Keratinocyte (primary cell): ENCODE measurements at regions not wholly inside any gene's neighbourhood (a gene's known extent, or its start where the extent isn't known, plus 50 kb on each side); places are given as distances from the start of the nearest gene placed in this dataset.

Experiments used
- DNase-seq: peaks from one replicate; pipeline ENCODE4 v3.0.0-alpha.2; 2011; ENCODE audit warnings: low read depth, missing footprints, low spot score
- FAIRE-seq: peaks from 2 replicates; lab custom pipeline; 2011; peaks lifted over from hg19 to GRCh38; lab: Jason Lieb, UNC
- H2AFZ ChIP-seq: 2 replicates; pipeline ENCODE4 v1.6.0; 2012; ENCODE audit warnings: low read length, control low read depth, inconsistent platforms; ENCODE audit not compliant: control insufficient read depth
- H3K27ac ChIP-seq: 2 replicates; pipeline ENCODE4 v1.5.1; 2011; ENCODE audit warnings: low read length; ENCODE audit not compliant: control insufficient read depth, insufficient read depth
- H3K27me3 ChIP-seq: 3 replicates; pipeline ENCODE4 v1.6.0; 2011; ENCODE audit warnings: low read length; ENCODE audit not compliant: control insufficient read depth, insufficient read depth; ENCODE audit errors: extremely low read depth
- H3K36me3 ChIP-seq, 2 experiments: 2 replicates in 1 of 2; 3 replicates in 1 of 2; pipeline ENCODE4 v1.5.1; 2011; ENCODE audit warnings: low read length in 2 of 2, mild to moderate bottlenecking in 1 of 2; ENCODE audit not compliant: control insufficient read depth in 2 of 2, insufficient read depth in 2 of 2; ENCODE audit errors: extremely low read depth in 1 of 2
- H3K4me1 ChIP-seq: 3 replicates; pipeline ENCODE4 v1.5.1; 2011; ENCODE audit warnings: low read length; ENCODE audit not compliant: control insufficient read depth, insufficient read depth; ENCODE audit errors: extremely low read depth
- H3K4me2 ChIP-seq: 3 replicates; pipeline ENCODE4 v1.6.0; 2011; ENCODE audit warnings: low read depth, low read length; ENCODE audit not compliant: control insufficient read depth, insufficient read depth; ENCODE audit errors: extremely low read depth
- H3K4me3 ChIP-seq, 3 experiments: fragments of 200-600 bp in 1 of 3; sonication (generic) in 1 of 3; 2 replicates in 2 of 3; 3 replicates in 1 of 3; pipeline ENCODE4 v1.5.1; 2011 to 2016; ENCODE audit warnings: low read length in 3 of 3, mild to moderate bottlenecking in 3 of 3, control low read depth in 2 of 3, inconsistent platforms in 1 of 3, low read depth in 1 of 3, mixed read lengths in 1 of 3, mixed run types in 1 of 3, moderate library complexity in 1 of 3; ENCODE audit not compliant: control insufficient read depth in 2 of 3, insufficient read depth in 2 of 3; ENCODE audit errors: extremely low read depth in 1 of 3
- H3K79me2 ChIP-seq: 2 replicates; pipeline ENCODE4 v1.6.0; 2012; ENCODE audit warnings: low read length; ENCODE audit not compliant: control insufficient read depth, insufficient read depth
- H3K9ac ChIP-seq: 3 replicates; pipeline ENCODE4 v1.6.0; 2011; ENCODE audit warnings: low read length; ENCODE audit not compliant: control insufficient read depth, insufficient read depth; ENCODE audit errors: extremely low read depth
- H3K9me1 ChIP-seq: 3 replicates; pipeline ENCODE4 v1.6.0; 2011; ENCODE audit warnings: low read length; ENCODE audit not compliant: control insufficient read depth, insufficient read depth; ENCODE audit errors: extremely low read depth
- H3K9me3 ChIP-seq: 2 replicates; pipeline ENCODE4 v1.5.1; 2012; ENCODE audit warnings: low read depth, low read length; ENCODE audit not compliant: control insufficient read depth
- H4K20me1 ChIP-seq: 3 replicates; pipeline ENCODE4 v1.6.0; 2011; ENCODE audit warnings: low read length; ENCODE audit not compliant: control insufficient read depth, insufficient read depth; ENCODE audit errors: extremely low read depth
- CTCF ChIP-seq, 3 experiments: IDR thresholded peaks in 1 of 3; conservative IDR thresholded peaks in 1 of 3; optimal IDR thresholded peaks in 1 of 3; 2 replicates in 2 of 3; 3 replicates in 1 of 3; pipeline versions ENCODE3 to v1.5.1; 2011; ENCODE audit warnings: low read length in 3 of 3, mild to moderate bottlenecking in 3 of 3, moderate library complexity in 2 of 3, control low read depth in 1 of 3, inconsistent platforms in 1 of 3; ENCODE audit not compliant: insufficient read depth in 2 of 3; ENCODE audit errors: extremely low read depth in 1 of 3
- EZH2 ChIP-seq: IDR thresholded peaks from one replicate; pipeline ENCODE4 v1.6.1; 2012; ENCODE audit warnings: inconsistent platforms, mild to moderate bottlenecking, low read length, moderate library complexity
- dilution Hi-C: fragments of 300-500 bp; cut with MboI; formaldehyde crosslinking; loops from one replicate; pipeline ENCODE4 v1.7.0; 2020; ENCODE audit warnings: low sequenced_read_pairs; ENCODE audit not compliant: extremely low pct_ligation_motif_present

GRCh38 chr17:10976401-10976800 is 138.5 kb upstream of the PIRT start:
- H3K79me2 ChIP-seq, result no peaks in the 10 kb centered on the region
- H3K4me2 ChIP-seq, result no peak overlapping the region
- FAIRE-seq (no peak), DNase-seq (no peak)
- H3K27me3 ChIP-seq, result no peaks in the 10 kb centered on the region
- dilution Hi-C loops, result no loop called here
- no peak overlapping the region for H3K4me3 ChIP-seq
- no peak overlapping the region for H3K27ac ChIP-seq
- no peaks in the 10 kb centered on the region for H3K4me1 ChIP-seq
- TF ChIP-seq EZH2 (no peak), CTCF (optimal IDR thresholded peaks at IDR 0.05 in 1 of 3, IDR thresholded peaks at IDR 0.05 in 1 of 3, conservative IDR thresholded peaks at IDR 0.05 in 1 of 3; ENCODE audit: extremely low read depth in 1 of 3, insufficient read depth in 2 of 3, low read length in 3 of 3) (no peak)
- no peak overlapping the region for H3K9ac ChIP-seq
- no peaks in the 10 kb centered on the region for H3K36me3 ChIP-seq
- no peaks in the 10 kb centered on the region for H4K20me1 ChIP-seq
- no peaks in the 10 kb centered on the region for H3K9me1 ChIP-seq
- H3K9me3 ChIP-seq, result no peaks in the 10 kb centered on the region
- H2AFZ ChIP-seq, result no peak overlapping the region

- dilution Hi-C loops, result no loop called here
- Histone ChIP-seq H3K4me3 (no peak overlapping the region), H3K79me2 (no peaks in the 10 kb centered on the region), H2AFZ (no peak overlapping the region), H3K36me3 (no peaks in the 10 kb centered on the region), H3K9me3 (no peaks in the 10 kb centered on the region), H3K27me3 (no peaks in the 10 kb centered on the region), H3K9ac (no peak overlapping the region), H3K27ac (no peak overlapping the region), H3K4me1 (no peaks in the 10 kb centered on the region), H3K4me2 (no peak overlapping the region), H3K9me1 (no peaks in the 10 kb centered on the region), H4K20me1 (no peaks in the 10 kb centered on the region)
- DNase-seq (no peak), FAIRE-seq (no peak)
- TF ChIP-seq CTCF (optimal IDR thresholded peaks at IDR 0.05 in 1 of 3, IDR thresholded peaks at IDR 0.05 in 1 of 3, conservative IDR thresholded peaks at IDR 0.05 in 1 of 3; ENCODE audit: extremely low read depth in 1 of 3, insufficient read depth in 2 of 3, low read length in 3 of 3) (no peak), EZH2 (no peak)
Observed at GRCh38 chr17:10968007-10968406, 130.1 kb upstream of the PIRT start.
